Parathyroid adenoma (tissue), 2 donors: ENCODE measurements at regions not wholly inside any gene's neighbourhood (a gene's known extent, or its start where the extent isn't known, plus 50 kb on each side); places are given as distances from the start of the nearest gene placed in this dataset.

Source experiments
- H2AFZ ChIP-seq: fragments of 300-600 bp; sonication (generic); one replicate; pipeline ENCODE4 v1.7.0; 2017; ENCODE audit warnings: antibody characterized with exemption, mild to moderate bottlenecking
- H3K27ac ChIP-seq: fragments of 300-600 bp; sonication (generic); one replicate; pipeline ENCODE4 v1.7.0; 2017
- H3K27me3 ChIP-seq: fragments of 300-600 bp; sonication (generic); one replicate; pipeline ENCODE4 v1.7.0; 2017; ENCODE audit warnings: low read length; ENCODE audit not compliant: control insufficient read depth, insufficient read depth
- H3K36me3 ChIP-seq: fragments of 300-600 bp; sonication (generic); one replicate; pipeline ENCODE4 v1.7.0; 2017; ENCODE audit warnings: low read length; ENCODE audit not compliant: control insufficient read depth, insufficient read depth
- H3K4me1 ChIP-seq: fragments of 300-600 bp; sonication (generic); one replicate; pipeline ENCODE4 v1.7.0; 2017; ENCODE audit warnings: control low read depth
- H3K4me2 ChIP-seq: fragments of 300-600 bp; sonication (generic); one replicate; pipeline ENCODE4 v1.7.0; 2017; ENCODE audit warnings: low read length
- H3K4me3 ChIP-seq: fragments of 300-600 bp; sonication (generic); one replicate; pipeline ENCODE4 v1.7.0; 2017; ENCODE audit warnings: low read depth, low read length
- H3K79me2 ChIP-seq: fragments of 300-600 bp; sonication (generic); one replicate; pipeline ENCODE4 v1.7.0; 2017; ENCODE audit warnings: control low read depth
- H3K9ac ChIP-seq: fragments of 300-600 bp; sonication (generic); one replicate; pipeline ENCODE4 v1.7.0; 2017; ENCODE audit warnings: mild to moderate bottlenecking
- H3K9me3 ChIP-seq: fragments of 300-600 bp; sonication (generic); one replicate; pipeline ENCODE4 v1.7.0; 2017; ENCODE audit warnings: low read length; ENCODE audit not compliant: control insufficient read depth
- TF ChIP-seq, protein P1 (sequence below): fragments of 300-600 bp; sonication (generic); IDR thresholded peaks from one replicate; pipeline ENCODE4 v1.7.0; 2017; ENCODE audit warnings: antibody characterized with exemption, mild to moderate bottlenecking
- donor health status: primary hyperparathyroidism.

- H3K9me3 ChIP-seq, result no peaks in the 10 kb centered on the region
- TF ChIP-seq, protein P1, sequence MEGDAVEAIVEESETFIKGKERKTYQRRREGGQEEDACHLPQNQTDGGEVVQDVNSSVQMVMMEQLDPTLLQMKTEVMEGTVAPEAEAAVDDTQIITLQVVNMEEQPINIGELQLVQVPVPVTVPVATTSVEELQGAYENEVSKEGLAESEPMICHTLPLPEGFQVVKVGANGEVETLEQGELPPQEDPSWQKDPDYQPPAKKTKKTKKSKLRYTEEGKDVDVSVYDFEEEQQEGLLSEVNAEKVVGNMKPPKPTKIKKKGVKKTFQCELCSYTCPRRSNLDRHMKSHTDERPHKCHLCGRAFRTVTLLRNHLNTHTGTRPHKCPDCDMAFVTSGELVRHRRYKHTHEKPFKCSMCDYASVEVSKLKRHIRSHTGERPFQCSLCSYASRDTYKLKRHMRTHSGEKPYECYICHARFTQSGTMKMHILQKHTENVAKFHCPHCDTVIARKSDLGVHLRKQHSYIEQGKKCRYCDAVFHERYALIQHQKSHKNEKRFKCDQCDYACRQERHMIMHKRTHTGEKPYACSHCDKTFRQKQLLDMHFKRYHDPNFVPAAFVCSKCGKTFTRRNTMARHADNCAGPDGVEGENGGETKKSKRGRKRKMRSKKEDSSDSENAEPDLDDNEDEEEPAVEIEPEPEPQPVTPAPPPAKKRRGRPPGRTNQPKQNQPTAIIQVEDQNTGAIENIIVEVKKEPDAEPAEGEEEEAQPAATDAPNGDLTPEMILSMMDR, result no peak
- no peak overlapping the region for H3K9ac ChIP-seq
- H3K27me3 ChIP-seq, result no peaks in the 10 kb centered on the region
- no peak overlapping the region for H3K4me3 ChIP-seq
- H2AFZ ChIP-seq, result no peak overlapping the region
- no peak overlapping the region for H3K27ac ChIP-seq
- H3K4me2 ChIP-seq, result no peak overlapping the region
- H3K4me1 ChIP-seq, result peaks cover 9% of the 10 kb centered on the region
- no peaks in the 10 kb centered on the region for H3K36me3 ChIP-seq
- H3K79me2 ChIP-seq, result no peaks in the 10 kb centered on the region
These were observed 341.1 kb downstream of the BRINP1 start for GRCh38 chr9:119027901-119028699.

DNA sequence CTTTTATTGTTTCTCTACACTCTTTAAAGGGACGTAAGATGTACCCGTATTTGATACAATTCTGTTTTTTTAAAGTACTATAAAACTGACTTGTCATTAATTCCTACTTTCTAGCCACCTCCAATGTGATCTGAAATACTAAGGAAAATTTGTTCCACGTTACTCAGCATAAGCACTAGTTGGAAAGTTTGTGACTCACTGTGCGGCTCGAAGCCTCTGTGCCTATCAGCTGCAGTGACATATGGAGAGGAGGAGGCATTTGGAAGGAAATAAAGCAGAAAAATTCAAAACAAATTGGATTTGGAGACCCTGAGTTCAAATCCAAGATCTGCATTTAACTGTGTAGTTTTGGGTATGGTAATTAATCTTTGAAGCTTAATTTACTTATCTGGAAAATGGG is 339.3 kb downstream of the BRINP1 start:
- no peak overlapping the region for H3K27ac ChIP-seq
- TF ChIP-seq, protein P1, result no peak
- no peak overlapping the region for H3K4me2 ChIP-seq
- no peaks in the 10 kb centered on the region for H3K36me3 ChIP-seq
- no peaks in the 10 kb centered on the region for H3K27me3 ChIP-seq
- peaks cover 9% of the 10 kb centered on the region for H3K4me1 ChIP-seq
- no peak overlapping the region for H3K9ac ChIP-seq
- no peaks in the 10 kb centered on the region for H3K79me2 ChIP-seq
- H3K4me3 ChIP-seq, result no peak overlapping the region
- no peak overlapping the region for H2AFZ ChIP-seq
- H3K9me3 ChIP-seq, result no peaks in the 10 kb centered on the region

DNA sequence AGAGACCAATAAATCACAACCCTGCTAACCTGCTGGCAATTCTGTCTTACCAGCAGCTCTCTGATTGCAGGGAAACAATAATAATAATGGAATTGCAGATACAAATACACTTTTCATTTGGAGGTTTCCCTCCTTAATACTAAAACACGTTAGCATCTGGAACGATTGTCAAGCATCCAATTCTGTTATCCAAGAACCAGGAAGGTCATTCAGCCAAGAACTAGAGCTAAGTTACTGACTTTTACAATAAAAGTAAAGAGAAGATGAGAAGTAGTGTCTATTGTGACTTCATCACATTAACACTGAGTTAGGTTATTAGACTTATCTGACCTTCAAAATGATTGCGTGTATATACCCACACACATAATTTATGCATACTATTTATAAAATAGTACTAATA is 335.6 kb downstream of the BRINP1 start:
- H3K27me3 ChIP-seq, result no peaks in the 10 kb centered on the region
- no peak overlapping the region for H3K9ac ChIP-seq
- no peak overlapping the region for H2AFZ ChIP-seq
- H3K36me3 ChIP-seq, result no peaks in the 10 kb centered on the region
- no peaks in the 10 kb centered on the region for H3K4me1 ChIP-seq
- H3K79me2 ChIP-seq, result no peaks in the 10 kb centered on the region
- no peak overlapping the region for H3K4me3 ChIP-seq
- H3K27ac ChIP-seq, result no peak overlapping the region
- TF ChIP-seq, protein P1, result no peak
- H3K9me3 ChIP-seq, result no peaks in the 10 kb centered on the region
- H3K4me2 ChIP-seq, result no peak overlapping the region

GRCh38 chr9:119036969-119037368 is 332.3 kb downstream of the BRINP1 start:
- TF ChIP-seq, protein P1, result no peak
- no peak overlapping the region for H3K27ac ChIP-seq
- no peak overlapping the region for H2AFZ ChIP-seq
- no peaks in the 10 kb centered on the region for H3K4me1 ChIP-seq
- no peaks in the 10 kb centered on the region for H3K79me2 ChIP-seq
- no peak overlapping the region for H3K4me2 ChIP-seq
- H3K27me3 ChIP-seq, result no peaks in the 10 kb centered on the region
- H3K9me3 ChIP-seq, result no peaks in the 10 kb centered on the region
- no peaks in the 10 kb centered on the region for H3K36me3 ChIP-seq
- H3K9ac ChIP-seq, result no peak overlapping the region
- no peak overlapping the region for H3K4me3 ChIP-seq

DNA sequence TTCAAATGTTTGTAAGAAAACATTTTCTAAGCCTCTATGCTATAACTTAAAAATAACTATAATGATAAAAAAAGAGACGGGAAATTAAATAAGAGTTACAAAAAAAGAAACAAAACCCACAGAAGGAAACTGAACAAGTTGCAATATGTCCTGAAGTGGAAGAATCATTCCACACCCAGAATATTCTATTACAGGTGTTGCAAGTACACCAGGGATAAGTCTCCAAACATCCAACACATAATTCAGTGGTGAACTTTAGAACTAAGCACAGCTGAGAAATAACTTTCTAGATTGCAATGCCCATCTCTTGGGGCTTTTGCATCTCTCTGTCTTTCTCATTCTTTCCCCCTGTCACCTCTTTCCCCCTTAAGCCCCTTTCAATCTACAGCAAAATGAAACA is 325.2 kb downstream of the BRINP1 start:
- TF ChIP-seq, protein P1, result no peak
- Histone ChIP-seq H3K79me2 (no peaks in the 10 kb centered on the region), H2AFZ (no peak overlapping the region), H3K9ac (no peak overlapping the region), H3K27ac (no peak overlapping the region), H3K4me3 (no peak overlapping the region), H3K4me2 (no peak overlapping the region), H3K4me1 (no peaks in the 10 kb centered on the region), H3K9me3 (no peaks in the 10 kb centered on the region), H3K27me3 (no peaks in the 10 kb centered on the region), H3K36me3 (no peaks in the 10 kb centered on the region)
